SK-N-MC (cell line): ENCODE measurements at regions not wholly inside any gene's neighbourhood (a gene's known extent, or its start where the extent isn't known, plus 50 kb on each side); places are given as distances from the start of the nearest gene placed in this dataset.

ENCODE experiments used
- EZH2 ChIP-seq: fragments of 200-600 bp; sonication (generic); IDR thresholded peaks from one replicate; pipeline ENCODE4 v1.6.1; 2017; ENCODE audit warnings: antibody characterized with exemption
- POLR2AphosphoS5 ChIP-seq: IDR thresholded peaks from 2 replicates; pipeline ENCODE4 v1.6.1; 2012; ENCODE audit warnings: mild to moderate bottlenecking, low read depth, low read length, borderline replicate concordance

DNA sequence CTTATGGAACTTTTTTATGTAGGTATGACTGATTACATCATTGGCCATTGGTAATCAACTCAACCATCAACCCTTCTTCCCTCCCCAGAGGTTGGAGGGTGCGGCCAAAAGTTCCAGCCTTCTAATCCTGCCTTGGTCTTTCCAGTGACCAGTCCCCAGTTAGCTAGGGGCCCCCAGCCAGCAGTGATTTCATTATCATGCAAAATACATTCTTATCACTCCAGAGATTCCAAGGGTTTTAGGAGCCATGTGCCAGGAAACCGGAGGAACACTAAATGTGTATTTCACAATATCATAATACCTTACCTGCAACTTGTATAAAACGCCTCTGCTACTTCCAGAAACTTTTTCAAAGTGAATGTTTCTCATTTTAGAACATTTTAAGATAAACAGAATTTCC is 181.5 kb upstream of the PELI2 start:
- TF ChIP-seq POLR2AphosphoS5 (no peak), EZH2 (no peak)
